ENCODE measurements at regions not wholly inside any gene's neighbourhood (a gene's known extent, or its start where the extent isn't known, plus 50 kb on each side); places are given as distances from the start of the nearest gene placed in this dataset.

GRCh38 chr2:121001641-121002040 lies 266.0 kb downstream of the GLI2 start:
- Histone ChIP-seq H3K36me3 (no peaks in the 10 kb centered on the region), H3K4me3 (ENCODE audit: low read depth, low read length) (no peak overlapping the region), H3K27ac (no peak overlapping the region), H3K27me3 (ENCODE audit: insufficient read depth, low read depth, severe bottlenecking) (no peaks in the 10 kb centered on the region), H3K9me3 (ENCODE audit: severe bottlenecking) (no peaks in the 10 kb centered on the region)
- no peak for DNase-seq
- no peak for TF ChIP-seq CTCF (IDR thresholded peaks at IDR 0.05; ENCODE audit: low read depth, low read length)

- no peak for DNase-seq
- no peak for TF ChIP-seq CTCF (IDR thresholded peaks at IDR 0.05; ENCODE audit: low read depth, low read length)
- no peak overlapping the region for H3K4me3 ChIP-seq (ENCODE audit: low read depth, low read length)
- no peaks in the 10 kb centered on the region for H3K9me3 ChIP-seq (ENCODE audit: severe bottlenecking)
- H3K36me3 ChIP-seq = no peaks in the 10 kb centered on the region
- H3K27ac ChIP-seq = no peak overlapping the region
- no peaks in the 10 kb centered on the region for H3K27me3 ChIP-seq (ENCODE audit: insufficient read depth, low read depth, severe bottlenecking)
These were observed 266.9 kb downstream of the GLI2 start for GRCh38 chr2:121002597-121002996.

- Histone ChIP-seq H3K9me3 (ENCODE audit: severe bottlenecking) (no peaks in the 10 kb centered on the region), H3K36me3 (no peaks in the 10 kb centered on the region), H3K27ac (no peak overlapping the region), H3K27me3 (ENCODE audit: insufficient read depth, low read depth, severe bottlenecking) (no peaks in the 10 kb centered on the region), H3K4me3 (ENCODE audit: low read depth, low read length) (no peak overlapping the region)
- no peak for TF ChIP-seq CTCF (IDR thresholded peaks at IDR 0.05; ENCODE audit: low read depth, low read length)
- DNase-seq = no peak
These were observed 267.7 kb downstream of the GLI2 start for GRCh38 chr2:121003391-121003790.

- H3K9me3 ChIP-seq (ENCODE audit: severe bottlenecking) = no peaks in the 10 kb centered on the region
- no peak for TF ChIP-seq CTCF (IDR thresholded peaks at IDR 0.05; ENCODE audit: low read depth, low read length)
- no peak for DNase-seq
- no peaks in the 10 kb centered on the region for H3K36me3 ChIP-seq
- H3K27ac ChIP-seq = no peak overlapping the region
- no peaks in the 10 kb centered on the region for H3K27me3 ChIP-seq (ENCODE audit: insufficient read depth, low read depth, severe bottlenecking)
- no peak overlapping the region for H3K4me3 ChIP-seq (ENCODE audit: low read depth, low read length)
These were observed 268.7 kb downstream of the GLI2 start for GRCh38 chr2:121004359-121004758.

- no peak overlapping the region for H3K4me3 ChIP-seq (ENCODE audit: low read depth, low read length)
- no peak for DNase-seq
- TF ChIP-seq CTCF (IDR thresholded peaks at IDR 0.05; ENCODE audit: low read depth, low read length) = no peak
- no peak overlapping the region for H3K27ac ChIP-seq
- no peaks in the 10 kb centered on the region for H3K27me3 ChIP-seq (ENCODE audit: insufficient read depth, low read depth, severe bottlenecking)
- no peaks in the 10 kb centered on the region for H3K36me3 ChIP-seq
- no peaks in the 10 kb centered on the region for H3K9me3 ChIP-seq (ENCODE audit: severe bottlenecking)
These were observed 269.3 kb downstream of the GLI2 start for GRCh38 chr2:121004950-121005349.

GRCh38 chr2:121005453-121005852 lies 269.8 kb downstream of the GLI2 start:
- Histone ChIP-seq H3K27ac (no peak overlapping the region), H3K9me3 (ENCODE audit: severe bottlenecking) (no peaks in the 10 kb centered on the region), H3K36me3 (no peaks in the 10 kb centered on the region), H3K4me3 (ENCODE audit: low read depth, low read length) (no peak overlapping the region), H3K27me3 (ENCODE audit: insufficient read depth, low read depth, severe bottlenecking) (no peaks in the 10 kb centered on the region)
- TF ChIP-seq CTCF (IDR thresholded peaks at IDR 0.05; ENCODE audit: low read depth, low read length) = no peak
- no peak for DNase-seq
